AG08395 (cell line): ENCODE measurements at regions not wholly inside any gene's neighbourhood (a gene's known extent, or its start where the extent isn't known, plus 50 kb on each side); places are given as distances from the start of the nearest gene placed in this dataset.
A peak's percentile ranks its signal among the peaks of the same experiment; 100 is the strongest.

Experiments used
- DNase-seq: peaks from one replicate; pipeline ENCODE4 v3.0.0; 2012; ENCODE audit warnings: mixed read lengths, low spot score

- peak; percentile 60 for DNase-seq
These were observed 126.4 kb upstream of the GATB start for GRCh38 chr4:151887031-151887815.

GRCh38 chr4:151885123-151885522 is 124.3 kb upstream of the GATB start:
- no peak for DNase-seq

GRCh38 chr4:151883747-151884146 is 122.9 kb upstream of the GATB start:
- no peak for DNase-seq

- no peak for DNase-seq
These were observed 121.4 kb upstream of the GATB start for GRCh38 chr4:151882072-151882803.

GRCh38 chr4:151879705-151880445 is 119.1 kb upstream of the GATB start:
- no peak for DNase-seq

GRCh38 chr4:151876381-151876988 is 115.7 kb upstream of the GATB start:
- no peak for DNase-seq

GRCh38 chr4:151874328-151874727 is 113.5 kb upstream of the GATB start:
- DNase-seq: no peak

- no peak for DNase-seq
These were observed 105.7 kb upstream of the GATB start for GRCh38 chr4:151866592-151866918.

- no peak for DNase-seq
These were observed 105.2 kb upstream of the GATB start for GRCh38 chr4:151865744-151866591.

GRCh38 chr4:151865312-151865711 is 104.5 kb upstream of the GATB start:
- DNase-seq: no peak

GRCh38 chr4:151864068-151864467 is 103.3 kb upstream of the GATB start:
- no peak for DNase-seq

GRCh38 chr4:151862766-151863165 is 102.0 kb upstream of the GATB start:
- no peak for DNase-seq

- no peak for DNase-seq
These were observed 99.8 kb upstream of the GATB start for GRCh38 chr4:151860561-151861093.

- DNase-seq: no peak
These were observed 98.8 kb upstream of the GATB start for GRCh38 chr4:151859641-151860040.

- DNase-seq: no peak
These were observed 97.5 kb upstream of the GATB start for GRCh38 chr4:151858356-151858755.

- no peak for DNase-seq
These were observed 96.6 kb upstream of the GATB start for GRCh38 chr4:151857368-151857767.

- DNase-seq: no peak
These were observed 94.9 kb upstream of the GATB start for GRCh38 chr4:151855747-151856146.

GRCh38 chr4:151854731-151855130 is 93.9 kb upstream of the GATB start:
- peak; percentile 30 for DNase-seq

GRCh38 chr4:151853034-151853433 is 92.2 kb upstream of the GATB start:
- no peak for DNase-seq

- no peak for DNase-seq
These were observed 91.4 kb upstream of the GATB start for GRCh38 chr4:151852202-151852601.

- DNase-seq: no peak
These were observed 90.5 kb upstream of the GATB start for GRCh38 chr4:151851354-151851753.
